C4-2B (cell line): ENCODE measurements at regions not wholly inside any gene's neighbourhood (a gene's known extent, or its start where the extent isn't known, plus 50 kb on each side); places are given as distances from the start of the nearest gene placed in this dataset.

Source experiments
- ZFX ChIP-seq: fragments of 450-650 bp; IDR thresholded peaks from 2 replicates; pipeline ENCODE4 v1.6.1; 2017
- TF ChIP-seq, protein P1 (sequence below): fragments of 450-650 bp; conservative IDR thresholded peaks from 2 replicates; pipeline ENCODE4 v1.5.1; 2017; ENCODE audit warnings: mild to moderate bottlenecking

DNA sequence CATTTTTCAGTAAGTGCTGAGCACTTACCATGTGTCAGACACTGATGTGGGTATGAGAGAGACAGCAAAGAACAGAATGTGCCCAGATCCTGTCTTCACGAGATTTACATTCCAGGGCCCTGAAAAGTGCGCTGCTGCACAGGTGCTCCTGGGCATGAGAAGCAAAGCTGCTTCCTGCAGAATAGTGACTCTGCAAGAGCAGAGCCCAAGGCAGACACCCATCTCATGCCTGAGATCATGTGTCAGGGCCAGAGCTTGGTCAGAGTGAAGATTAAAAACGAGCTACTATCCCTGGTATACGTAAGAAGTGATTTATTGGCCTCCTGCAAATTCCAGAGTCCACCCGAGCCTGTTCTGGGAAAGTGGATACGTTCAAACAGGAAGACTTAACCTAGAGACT, 824.4 kb downstream of the GRID1 start:
- TF ChIP-seq, protein P1, sequence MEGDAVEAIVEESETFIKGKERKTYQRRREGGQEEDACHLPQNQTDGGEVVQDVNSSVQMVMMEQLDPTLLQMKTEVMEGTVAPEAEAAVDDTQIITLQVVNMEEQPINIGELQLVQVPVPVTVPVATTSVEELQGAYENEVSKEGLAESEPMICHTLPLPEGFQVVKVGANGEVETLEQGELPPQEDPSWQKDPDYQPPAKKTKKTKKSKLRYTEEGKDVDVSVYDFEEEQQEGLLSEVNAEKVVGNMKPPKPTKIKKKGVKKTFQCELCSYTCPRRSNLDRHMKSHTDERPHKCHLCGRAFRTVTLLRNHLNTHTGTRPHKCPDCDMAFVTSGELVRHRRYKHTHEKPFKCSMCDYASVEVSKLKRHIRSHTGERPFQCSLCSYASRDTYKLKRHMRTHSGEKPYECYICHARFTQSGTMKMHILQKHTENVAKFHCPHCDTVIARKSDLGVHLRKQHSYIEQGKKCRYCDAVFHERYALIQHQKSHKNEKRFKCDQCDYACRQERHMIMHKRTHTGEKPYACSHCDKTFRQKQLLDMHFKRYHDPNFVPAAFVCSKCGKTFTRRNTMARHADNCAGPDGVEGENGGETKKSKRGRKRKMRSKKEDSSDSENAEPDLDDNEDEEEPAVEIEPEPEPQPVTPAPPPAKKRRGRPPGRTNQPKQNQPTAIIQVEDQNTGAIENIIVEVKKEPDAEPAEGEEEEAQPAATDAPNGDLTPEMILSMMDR, result no peak
- TF ChIP-seq ZFX, result no peak
